NOMO-1 (cell line): ENCODE measurements at regions not wholly inside any gene's neighbourhood (a gene's known extent, or its start where the extent isn't known, plus 50 kb on each side); places are given as distances from the start of the nearest gene placed in this dataset.
"Not testable (repeated sequence)": the region's sequence is repeated elsewhere in the genome, so short reads cannot be mapped to it uniquely, and the experiment has no call there.

Experiments
- DNase-seq, 2 experiments: peaks; one replicate each; lab custom pipeline; 2025; ENCODE audit not compliant: unreplicated experiment in 2 of 2; lab: John Stamatoyannopoulos, UW

DNA sequence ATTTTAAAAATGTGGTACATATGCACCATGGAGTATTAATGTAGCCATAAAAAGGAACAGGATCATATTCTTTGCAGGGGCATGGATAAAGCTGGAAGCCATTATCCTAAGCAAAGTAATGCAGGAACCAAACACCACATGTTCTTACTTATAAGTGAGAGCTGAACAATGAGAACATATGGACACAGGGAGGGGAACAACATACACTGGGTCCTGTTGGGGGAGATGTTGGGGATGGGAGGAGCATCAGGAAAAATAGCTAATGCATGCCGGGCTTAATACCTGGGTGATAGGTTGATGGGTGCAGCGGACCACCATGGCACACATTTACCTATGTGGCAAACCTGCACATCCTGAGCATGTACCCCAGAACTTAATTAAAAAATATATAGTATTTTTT is 352.5 kb upstream of the KAZN start:
- no peak for DNase-seq

DNA sequence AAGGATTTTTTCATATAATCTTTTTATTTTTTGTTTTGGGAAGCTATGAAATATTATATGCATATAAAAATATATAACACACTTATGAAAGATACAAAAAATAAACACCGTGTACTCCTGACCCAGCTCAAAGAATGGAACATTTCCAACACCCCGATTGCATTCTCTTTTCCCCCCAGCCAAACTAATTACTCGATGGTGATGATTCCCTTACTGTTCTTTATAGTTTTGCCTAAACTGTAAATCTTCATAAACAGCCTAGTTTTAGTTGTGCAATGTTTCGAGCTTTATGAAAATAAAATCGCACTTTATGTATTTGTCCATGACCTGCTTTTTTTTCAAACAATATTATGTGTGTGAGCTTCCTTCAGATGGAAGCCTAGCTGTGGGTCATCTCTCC is 352.0 kb upstream of the KAZN start:
- no peak for DNase-seq

DNA sequence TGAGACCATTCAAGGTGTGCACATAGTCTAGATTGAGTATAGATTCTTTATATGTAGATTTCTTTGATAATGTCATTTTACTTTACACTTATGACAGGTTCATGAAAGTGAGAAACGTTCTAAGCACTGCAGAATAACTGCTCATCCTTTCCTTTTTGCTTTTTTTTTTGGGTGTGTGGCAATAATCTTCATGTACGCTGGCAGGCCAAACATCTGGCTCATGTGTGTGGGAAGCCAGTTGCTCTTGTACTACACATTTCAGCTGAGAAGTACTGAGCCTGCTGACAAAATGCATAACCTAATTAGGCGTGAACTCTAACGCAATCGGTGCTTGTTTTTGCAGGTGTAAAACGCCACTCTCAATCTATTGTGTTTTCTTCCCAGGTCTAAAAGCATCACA is 350.8 kb upstream of the KAZN start:
- DNase-seq: no peak

DNA sequence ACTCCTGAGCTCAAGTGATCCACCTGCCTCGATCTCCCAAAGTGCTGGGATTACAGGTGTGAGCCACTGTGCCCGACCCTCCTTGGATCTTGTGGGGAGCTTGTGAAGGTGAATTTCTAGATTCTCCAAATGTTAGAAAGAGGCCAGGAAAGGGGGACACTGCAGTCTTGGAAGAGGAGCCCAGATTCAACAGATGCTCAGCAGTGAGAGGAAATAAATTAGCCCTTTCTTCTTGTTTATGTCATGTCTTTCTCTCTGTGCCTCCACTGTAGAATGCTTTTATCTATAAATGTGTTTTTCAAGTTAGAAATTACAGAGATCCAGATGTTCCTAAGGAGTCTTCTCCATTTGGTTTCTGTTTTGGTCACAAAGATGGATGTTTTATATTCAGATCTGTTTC is 346.6 kb upstream of the KAZN start:
- DNase-seq: no peak

DNA sequence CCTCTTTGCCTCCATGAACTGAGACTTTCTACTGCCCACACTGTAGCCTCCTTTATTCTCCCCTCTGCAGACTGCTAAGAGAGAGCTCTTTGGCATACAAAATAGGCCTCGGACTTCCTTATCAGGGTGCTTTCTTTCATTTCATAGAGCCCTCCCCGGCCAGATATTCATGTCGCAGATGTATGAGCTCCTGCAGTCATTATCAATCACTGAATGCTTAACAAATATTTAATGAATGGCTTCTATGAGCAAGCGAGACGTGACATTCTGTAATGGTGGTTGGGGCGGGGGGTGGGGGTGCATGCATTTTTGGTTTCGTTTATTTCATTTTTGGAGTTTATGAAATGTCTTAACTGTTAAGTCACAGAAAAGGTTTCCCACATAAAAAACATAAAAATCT is 344.8 kb upstream of the KAZN start:
- DNase-seq: no peak

DNA sequence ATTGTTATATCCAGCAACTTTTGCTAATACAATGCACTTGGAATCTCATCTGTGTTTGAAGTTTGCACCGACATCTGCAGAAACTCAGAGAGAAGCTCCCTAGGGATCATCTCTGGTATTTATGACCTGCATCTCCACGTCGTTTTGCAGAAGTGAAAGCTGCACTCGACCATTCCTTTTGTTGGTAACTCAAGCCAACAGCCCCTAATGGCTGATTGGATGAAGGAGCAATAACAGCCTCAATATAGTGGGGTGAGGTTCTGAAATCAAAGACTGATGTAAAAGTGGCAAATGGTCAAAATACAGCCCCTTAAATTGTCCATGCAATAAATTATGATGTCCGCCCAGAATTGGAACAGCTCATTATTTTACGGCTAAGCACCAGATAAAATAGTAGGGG is 344.2 kb upstream of the KAZN start:
- no peak for DNase-seq

DNA sequence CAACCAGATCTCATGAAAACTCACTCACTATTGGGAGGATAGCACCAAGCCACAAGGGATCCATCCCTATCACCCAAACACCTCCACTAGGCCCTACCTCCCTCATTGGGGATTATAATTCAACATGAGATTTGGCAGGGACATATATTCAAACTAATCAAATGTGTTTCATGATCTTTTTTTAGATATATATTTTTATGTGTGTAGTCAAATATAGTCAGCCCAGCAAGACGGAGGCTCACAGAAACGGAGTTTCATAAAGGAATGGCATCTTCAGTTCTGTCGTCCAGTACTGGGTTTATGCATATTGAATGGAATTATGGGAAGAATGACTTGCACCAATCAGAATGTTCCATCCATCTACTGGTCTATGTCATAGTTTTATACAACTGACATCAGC is 343.3 kb upstream of the KAZN start:
- DNase-seq: no peak

DNA sequence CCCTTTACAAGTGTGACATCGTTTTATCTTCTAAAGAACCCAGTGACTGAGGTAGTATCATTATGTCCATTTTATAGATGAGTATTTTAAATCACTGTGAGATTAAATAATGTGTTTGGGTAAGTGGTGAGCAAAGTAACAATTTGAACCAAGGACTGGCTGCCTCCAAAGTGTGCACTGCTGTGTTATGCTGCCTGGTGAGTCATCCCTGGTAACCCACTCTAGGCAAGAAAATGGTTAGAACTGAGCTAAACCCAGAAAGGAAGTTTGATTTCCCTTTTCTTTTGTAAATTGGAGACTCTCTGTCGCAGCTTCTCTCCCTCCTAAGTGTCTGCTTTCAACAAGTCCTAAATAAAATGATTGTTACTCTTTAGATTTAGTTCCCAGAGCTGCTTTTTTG is 342.8 kb upstream of the KAZN start:
- DNase-seq: no peak

DNA sequence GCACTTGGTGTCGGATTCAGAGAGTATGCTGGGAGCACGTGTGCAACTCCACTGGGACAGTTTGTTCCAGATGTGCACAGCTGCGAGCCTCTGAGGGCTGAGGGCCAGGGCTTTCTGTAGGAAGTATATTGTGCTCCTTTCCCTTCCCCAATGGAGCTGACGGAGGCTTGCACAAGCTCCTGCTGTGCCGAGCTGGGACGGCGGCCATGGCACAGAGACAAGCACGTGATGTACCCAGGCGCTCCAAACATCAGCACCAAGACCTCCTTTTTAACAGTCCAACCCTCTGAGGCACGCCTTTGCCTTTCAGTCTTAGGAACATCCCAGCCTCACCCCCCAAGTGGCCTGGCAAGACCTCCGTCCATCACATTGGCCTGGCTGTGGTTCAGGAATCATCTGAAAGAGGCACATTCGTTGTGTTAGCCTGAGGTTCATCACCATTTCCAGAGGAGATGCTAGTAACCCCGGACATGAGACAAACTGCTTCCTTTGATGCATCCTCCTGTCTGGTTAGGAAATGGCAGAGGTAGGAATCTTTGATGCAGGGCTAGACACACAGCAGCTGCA is 339.2 kb upstream of the KAZN start:
- no peak for DNase-seq

DNA sequence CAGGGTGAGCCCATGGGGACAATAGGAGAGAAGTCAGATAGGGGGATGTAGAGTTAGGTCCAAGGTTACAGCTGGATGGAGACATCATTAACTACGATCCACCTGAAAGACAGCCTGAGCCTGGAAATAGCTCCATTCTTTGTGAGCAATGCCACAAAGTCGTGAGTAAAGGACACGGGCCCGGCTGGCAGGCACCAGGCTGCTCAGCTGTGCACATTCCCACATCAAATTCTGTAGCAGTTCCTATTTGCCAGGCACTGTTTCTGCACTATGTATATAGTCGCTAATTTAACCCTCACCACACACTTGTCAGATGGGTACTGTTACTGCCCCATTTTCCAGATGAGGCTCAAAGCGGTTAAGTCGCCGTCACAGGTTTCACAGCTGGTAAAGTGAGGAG is 338.0 kb upstream of the KAZN start:
- no peak for DNase-seq

DNA sequence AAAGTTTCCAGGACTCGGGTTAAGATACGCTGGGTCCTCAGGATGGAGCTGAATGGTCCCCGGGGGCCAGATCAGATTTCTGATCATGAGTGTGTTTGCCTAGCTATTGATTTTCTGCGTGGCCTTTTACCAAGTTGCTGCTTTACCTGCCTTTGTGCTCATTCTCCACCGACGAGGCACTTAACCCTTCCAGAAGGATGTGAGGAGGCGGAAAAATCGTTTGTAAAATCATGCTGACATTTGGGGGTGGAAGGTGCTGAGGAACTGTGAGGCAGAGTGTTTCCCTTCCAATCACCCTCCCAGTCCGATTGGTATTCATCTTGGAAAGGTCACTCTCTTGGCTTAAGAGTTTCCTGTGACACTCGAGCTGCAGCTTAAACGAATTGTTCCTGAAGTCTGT is 337.1 kb upstream of the KAZN start:
- no peak for DNase-seq

DNA sequence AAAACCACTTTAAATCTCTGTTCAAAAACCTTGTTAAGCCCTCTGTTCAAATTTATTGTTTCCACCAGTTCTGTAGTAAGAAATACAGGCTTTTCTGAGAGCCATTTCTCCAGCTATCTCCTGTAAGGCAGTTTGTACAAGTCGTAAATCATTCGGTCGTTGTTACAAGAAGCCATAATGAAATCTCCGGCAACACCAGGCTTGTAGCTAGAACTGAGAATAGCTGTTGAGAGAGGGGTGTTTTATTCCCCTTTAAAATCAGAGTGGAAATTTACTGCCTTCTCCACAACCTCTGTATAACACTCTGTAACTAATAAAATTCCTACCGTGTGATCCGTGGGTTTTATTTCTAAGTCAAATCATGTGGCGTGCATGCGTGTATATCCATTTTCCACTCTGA is 335.8 kb upstream of the KAZN start:
- DNase-seq: no peak

DNA sequence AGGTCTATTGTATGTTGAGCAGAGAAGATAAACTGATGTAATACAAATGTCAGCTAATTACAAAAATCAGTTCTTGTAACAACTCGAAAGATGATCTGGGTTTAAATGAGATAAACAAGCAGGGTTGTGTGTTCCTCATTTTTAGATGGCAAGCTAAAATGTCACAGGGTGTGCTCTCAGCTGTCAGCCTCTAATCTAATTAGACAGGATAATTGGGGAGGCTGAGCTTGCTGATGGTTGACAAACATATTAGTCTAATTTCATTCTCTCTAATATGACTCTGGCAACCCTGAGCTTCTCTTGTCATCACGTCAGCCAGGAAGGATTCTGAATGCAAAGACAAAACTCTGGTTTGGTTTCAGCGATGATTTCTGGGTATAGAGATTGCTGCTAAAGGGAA is 335.3 kb upstream of the KAZN start:
- DNase-seq: no peak

DNA sequence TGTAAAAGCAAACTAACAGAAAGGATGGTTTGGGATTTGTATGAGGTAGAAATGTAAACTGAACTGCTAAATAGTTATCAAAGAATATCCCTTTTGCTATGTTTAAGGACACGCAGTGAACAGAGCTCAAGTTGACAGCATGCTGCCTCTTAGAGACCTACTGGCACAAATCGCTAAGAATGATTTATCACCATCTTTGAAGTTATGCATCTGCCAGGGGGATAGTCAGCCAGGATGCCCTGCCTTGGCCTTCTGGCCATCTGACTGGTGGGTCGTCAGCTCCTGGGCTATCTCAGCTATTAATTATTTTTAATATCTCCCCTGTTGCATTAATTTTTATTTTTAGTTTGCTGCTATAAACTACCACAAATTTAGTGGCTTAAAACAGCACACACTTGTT is 334.8 kb upstream of the KAZN start:
- DNase-seq: no peak

DNA sequence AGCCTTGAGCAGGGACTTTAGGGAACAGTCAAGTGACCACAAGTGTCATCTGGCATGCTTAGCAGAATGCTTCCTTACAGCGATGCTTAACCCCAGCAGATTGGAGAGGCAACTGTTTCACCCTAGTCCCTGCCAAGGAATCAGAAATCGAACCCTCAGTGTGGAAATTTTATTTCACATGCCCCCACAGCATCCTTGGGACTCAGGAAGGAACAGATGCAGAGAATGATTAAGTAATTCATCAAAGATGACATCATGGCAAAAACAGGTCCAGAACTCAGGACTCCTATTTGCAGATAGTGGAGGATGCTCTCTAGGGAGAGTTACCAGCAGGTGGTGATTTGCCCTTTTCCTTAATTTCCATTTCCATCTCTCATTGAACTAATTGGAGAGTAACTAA is 333.0 kb upstream of the KAZN start:
- DNase-seq: no peak

DNA sequence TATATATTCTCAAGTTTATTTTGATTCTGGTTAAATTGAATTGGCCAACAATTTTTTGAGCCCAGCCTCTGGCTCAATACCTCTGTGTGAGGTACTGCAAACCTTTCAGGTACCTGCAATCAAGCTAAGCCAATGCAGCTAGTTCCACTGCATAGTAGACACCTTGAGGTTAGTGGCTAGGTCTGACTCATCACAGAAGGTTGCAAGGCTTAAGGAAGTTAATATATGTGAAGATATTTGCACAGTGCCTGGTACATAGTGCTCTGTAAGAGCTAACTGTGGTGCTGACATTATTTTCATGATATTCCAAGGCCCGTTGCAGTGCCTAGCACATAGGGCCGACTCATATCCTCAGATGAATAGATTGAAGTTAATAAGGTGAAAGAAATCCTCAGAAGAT is 330.5 kb upstream of the KAZN start:
- DNase-seq: no peak

DNA sequence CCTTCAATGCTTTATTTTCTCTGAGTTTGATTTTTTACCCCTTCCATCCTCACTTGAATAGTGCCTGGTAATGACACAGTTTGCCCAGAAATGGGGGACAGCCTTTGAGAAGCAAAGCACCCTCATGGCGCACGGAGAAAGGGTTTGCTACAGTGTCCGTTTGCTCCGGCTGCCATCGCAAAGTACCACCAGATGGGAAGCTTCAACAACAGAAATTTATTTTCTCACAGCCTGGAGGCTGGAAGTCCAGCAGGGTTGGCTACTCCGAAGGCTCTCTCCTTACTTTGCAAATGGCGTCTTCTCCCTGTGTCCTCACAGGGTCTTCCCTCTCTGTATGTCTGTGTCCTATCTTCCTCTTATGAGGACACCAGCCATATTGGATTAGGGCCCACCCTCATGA is 327.7 kb upstream of the KAZN start:
- DNase-seq: no peak

DNA sequence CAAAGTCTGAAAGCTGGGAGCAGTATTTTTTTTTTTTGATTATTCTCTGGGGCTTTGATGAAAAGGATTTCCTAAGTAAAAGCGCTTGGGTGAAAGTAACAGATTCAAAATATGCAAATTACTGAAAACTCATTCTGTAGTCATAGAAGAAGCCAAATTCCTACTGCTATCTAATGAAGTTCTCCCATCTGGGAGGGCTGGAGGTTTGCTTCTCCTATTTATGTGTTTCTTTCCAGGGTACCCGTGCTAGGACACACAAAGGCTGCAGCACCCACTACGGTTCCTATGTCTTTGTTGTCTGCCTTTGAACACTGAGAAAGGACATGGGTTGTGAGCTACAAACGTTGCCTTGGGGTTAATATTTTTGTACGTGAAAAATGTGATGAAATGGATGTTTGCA is 324.7 kb upstream of the KAZN start:
- DNase-seq: no peak

DNA sequence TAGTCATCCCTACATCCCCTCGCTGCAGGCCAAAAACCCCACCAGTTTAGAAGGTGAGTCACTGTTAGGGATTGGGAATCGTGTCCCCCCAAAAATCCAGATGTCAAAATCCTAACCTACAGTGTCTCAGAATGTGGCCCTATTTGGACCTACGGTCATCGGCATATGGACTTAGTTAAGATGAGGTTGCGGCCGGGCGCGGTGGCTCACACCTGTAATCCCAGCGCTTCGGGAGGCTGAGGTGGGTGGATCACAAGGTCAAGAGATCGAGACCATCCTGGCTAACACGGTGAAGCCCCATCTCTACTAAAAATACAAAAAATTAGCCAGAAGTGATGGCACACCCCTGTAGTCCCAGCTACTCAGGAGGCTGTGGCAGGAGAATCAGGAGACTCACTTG is 318.6 kb upstream of the KAZN start:
- not testable (repeated sequence) for DNase-seq

DNA sequence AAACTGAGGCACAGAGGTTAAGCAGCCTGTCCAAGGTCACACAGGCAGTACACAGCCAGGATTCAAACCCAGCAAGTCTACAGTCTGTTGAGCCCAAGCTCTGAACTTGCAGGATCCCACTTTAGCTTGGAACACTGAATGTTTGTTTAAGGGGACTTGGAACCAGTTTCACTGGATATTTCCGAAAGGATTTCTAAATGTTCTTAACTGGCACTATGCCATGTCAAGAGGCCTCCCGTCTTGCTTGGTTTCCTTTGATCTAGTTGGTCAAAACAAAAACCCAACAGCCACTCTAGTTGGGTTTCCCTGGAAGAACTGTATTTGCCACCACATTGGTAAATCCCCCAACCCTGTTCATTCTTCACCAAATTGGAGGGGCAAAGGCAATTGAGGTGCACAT is 317.6 kb upstream of the KAZN start:
- DNase-seq: no peak

DNA sequence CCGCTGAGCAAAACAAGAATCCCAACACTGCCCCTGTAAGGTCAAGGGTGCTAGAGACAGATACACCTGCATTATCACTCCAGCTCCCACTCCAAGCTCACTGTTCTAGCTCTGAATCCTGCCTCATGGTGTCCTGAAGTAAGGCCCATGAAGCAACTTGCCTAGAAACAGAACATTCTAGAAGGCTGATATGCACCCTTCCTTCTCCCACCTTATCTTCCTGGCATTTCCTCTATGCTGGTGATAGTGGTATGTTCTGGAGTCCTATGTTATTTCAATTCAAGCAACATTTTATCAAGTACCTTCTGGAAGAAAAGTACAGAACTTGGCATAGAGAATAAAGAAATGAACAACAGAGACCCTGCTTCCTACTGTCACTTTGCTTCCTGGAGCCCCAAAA is 317.1 kb upstream of the KAZN start:
- no peak for DNase-seq

DNA sequence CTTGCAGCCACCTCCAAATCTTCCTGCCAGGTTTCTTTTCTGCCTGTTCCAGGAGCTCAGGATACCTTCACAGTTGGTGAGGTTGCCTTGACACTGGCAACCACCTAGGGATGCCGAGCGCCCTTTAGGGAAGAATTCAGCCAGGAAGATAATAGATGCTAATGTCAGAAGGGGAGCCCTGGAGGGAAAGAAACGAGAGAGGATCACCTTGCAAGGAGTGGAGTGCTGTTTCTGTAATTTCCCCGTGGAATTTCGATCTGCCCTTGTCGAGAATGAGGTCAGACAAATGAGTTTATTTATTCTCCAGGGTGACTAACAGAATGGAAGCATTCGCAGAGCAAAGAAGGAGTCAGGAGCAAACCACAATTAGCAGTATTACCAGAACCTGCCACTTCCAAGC is 315.8 kb upstream of the KAZN start:
- no peak for DNase-seq

DNA sequence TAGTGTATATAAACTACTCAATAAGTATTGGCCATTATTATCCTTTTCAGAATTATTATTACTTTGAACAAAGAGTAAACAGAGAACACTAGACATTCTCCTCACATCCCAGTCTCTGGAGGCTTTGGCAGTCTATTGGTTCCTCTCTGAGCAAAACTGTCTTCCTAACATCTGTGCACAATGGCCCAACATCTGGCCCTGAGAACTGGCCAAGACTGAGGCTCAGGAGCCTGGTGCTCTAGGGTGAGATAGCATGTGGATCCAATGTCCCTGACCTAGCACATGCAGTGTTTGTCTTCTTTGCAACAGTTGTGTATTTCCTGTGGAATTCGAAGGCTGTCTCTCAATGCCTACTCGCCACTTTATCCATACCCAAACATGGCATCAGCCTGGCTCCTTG is 313.2 kb upstream of the KAZN start:
- no peak for DNase-seq

DNA sequence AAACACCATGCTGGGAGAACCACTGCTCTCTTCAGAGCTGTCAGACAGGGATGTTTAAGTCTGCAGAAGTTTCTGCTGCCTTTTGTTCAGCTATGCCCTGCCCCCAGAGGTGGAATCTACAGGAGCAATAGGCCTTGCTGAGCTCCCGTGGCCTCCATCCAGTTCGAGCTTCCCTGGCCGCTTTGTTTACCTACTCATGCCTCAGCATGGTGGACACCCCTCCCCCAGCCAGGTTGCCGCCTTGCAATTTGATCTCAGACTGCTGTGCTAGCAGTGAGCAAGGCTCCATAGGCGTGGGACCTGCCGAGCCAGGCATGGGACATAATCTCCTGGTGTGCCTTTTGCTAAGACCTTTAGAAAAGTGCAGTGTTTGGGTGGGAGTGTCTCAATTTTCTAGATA is 307.3 kb upstream of the KAZN start:
- DNase-seq: not testable (repeated sequence)
